Tongue (tissue), 1 donor: ENCODE measurements at regions not wholly inside any gene's neighbourhood (a gene's known extent, or its start where the extent isn't known, plus 50 kb on each side); places are given as distances from the start of the nearest gene placed in this dataset.

Experiments used
- DNase-seq: peaks from one replicate; pipeline ENCODE4 v3.0.0-alpha.2; 2015

- peak; percentile 5 for DNase-seq
Measured at GRCh38 chr4:129167640-129168260, 71.8 kb downstream of the C4orf33 start.

DNA sequence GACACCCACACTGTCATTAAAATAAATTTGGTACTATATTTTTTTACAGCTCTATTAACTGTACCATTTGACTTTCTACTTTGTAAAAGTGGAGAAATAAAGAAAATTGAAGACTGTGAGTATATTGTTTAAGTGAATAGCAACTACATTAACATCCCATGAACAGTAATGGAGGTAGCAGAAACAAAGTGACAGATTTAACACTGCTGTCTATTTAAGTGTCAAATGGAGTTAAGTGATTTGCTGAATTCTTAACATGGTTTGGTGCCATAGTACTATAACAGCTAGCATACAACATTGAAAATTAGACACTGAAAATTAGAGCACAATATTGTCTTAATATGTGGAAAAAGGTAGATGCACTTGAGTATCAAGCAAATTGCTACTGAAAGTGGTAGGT is 76.2 kb downstream of the C4orf33 start:
- no peak for DNase-seq

DNA sequence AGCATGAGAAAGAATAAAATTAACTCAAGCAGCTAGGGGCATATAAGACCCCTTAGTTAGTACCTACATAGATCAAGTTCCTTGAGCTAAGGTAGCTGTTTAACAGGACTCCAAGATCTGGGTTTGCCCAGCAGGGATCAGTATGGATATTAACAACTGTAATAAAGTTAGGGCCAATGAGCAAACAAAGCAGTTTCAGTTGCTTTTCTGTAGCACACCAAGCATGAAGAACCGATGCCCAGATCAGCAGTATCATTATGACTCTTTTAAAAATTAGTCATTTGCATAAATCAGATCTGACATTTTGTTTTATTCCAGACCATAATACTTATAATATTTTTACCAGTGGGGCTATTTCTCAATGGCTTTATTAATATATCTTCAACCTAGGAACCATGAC is 80.9 kb downstream of the C4orf33 start:
- no peak for DNase-seq

- DNase-seq: no peak
Measured at GRCh38 chr4:129179276-129179675, 83.3 kb downstream of the C4orf33 start.

DNA sequence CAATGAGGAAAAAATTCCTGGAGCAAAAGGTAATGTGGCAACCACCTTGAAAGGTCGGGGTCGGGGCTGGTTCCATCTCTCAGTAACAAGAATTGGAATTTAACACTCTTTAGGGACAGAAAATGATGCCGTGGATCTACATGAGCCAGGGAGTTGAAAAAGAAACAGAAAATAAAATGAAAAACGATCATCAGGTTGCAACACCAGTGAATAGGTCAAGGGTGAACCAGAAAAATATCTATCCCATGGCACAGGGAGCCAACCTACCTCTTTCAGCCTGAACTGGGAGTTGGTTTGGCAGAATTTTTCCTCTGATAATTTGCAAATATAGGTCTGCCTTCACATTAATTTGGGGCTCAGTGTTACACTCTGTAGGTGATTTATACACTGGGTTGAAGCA is 93.7 kb downstream of the C4orf33 start:
- no peak for DNase-seq

DNA sequence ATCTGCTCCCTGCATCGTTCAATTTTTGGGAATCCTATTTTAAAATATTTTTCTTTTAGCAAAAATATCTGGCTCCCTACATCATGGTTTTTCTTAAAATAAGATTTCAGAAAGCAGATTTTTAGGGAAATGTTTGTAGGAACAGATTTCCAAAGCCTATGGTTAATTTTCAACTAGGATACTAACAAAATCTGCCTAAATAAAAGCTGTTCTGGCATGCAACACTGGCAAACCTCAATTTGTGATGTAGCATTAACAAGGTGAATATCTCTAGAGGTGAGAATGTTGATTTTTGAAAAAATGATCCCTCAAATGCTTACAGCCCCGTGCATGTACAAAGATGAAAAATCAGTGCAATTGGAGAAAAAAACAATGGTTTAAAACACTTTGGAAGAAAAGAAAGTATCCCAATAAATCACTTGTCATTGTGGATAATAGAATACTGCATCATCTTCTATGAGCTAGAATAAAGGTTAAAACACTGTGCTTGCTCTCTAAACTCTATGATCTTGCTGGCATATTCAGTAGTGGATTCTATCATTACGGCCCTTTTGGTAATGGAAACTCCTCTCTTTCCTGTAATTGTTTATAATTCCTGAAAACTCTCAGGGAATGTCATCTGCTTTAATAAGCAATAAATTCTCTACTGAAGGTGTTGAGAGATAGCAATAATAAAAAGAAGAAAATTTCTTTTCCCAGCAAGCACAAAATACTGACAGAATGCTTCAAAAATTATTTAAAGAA is 97.6 kb downstream of the C4orf33 start:
- DNase-seq: no peak

DNA sequence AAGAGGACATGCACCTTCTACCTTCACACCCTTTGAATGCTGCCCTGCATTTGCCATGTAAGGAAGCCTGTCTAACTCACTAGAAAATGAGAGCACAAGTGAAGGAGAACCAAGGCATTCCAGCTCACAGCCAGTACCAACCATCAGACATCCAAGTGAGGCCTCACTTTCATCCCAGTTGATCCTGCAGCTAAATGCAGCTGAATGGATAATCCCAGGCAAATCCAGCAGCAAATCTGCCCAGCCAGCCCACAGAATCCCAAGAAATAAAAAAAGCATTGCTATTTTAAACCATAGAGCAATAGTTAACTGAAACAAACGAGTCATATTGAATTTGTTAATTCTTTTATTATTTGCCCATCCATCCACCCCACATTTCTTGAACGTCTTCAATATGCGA is 112.5 kb downstream of the C4orf33 start:
- no peak for DNase-seq

- DNase-seq: no peak
Measured at GRCh38 chr4:129213692-129214091, 117.7 kb downstream of the C4orf33 start.

DNA sequence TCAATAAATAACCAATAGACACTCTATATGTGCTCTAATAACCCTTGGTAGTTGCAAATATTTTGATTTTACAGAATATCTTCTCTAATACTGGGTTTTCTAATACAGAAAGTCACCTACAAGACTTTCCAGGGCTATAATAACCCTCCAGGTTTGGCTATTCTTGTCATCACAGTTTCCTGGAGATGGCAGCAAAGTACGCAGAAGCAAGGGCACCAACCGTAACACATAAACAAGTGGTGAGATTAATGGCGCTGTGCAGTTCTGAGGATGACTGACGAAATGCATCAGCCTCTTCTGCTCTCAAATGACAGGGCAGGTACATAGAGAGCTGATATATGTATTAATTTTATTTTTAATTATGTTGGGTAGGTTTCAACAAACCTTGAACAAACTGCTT is 122.4 kb downstream of the C4orf33 start:
- DNase-seq: peak; percentile 59

DNA sequence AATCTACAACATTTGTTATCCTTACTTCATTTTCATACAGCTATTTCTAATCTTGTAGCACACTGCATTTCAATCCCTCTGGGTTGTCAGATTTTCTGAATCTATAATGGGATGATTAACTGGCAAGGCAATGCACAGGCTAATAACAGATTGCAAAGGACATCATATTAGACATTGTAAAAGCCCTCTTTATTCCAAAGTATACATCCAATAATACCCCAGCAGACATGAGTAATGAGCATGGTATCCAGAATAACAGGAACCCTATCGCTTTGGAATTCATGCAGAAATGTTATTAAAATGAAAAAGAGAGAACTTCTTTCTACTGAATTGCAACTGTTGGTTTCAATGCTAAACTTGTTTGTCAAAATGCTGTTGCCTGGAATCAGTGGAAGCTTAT is 122.9 kb downstream of the C4orf33 start:
- DNase-seq: no peak

GRCh38 chr4:129220254-129220653 is 124.3 kb downstream of the C4orf33 start:
- no peak for DNase-seq

DNA sequence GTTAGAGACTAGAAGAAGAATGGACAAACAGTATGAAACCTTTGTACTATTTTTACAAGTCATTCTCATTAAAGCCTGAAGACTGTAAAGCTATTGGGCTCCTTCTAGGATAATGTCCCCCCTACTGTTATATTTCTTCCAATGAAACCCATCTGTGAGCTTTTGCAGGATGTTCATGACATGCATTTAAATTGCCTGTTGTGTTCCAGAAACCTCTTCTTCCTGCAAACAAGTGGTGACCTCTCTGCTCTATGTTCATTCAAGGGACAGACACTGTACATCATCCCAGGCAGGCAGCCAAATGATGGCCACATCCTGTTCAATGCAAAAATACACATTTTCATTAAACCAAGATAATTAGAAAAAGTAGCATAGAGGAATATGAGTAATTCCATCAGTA is 128.0 kb downstream of the C4orf33 start:
- no peak for DNase-seq

- no peak for DNase-seq
Measured at GRCh38 chr4:129230846-129231245, 134.9 kb downstream of the C4orf33 start.

GRCh38 chr4:129231945-129232588 is 136.1 kb downstream of the C4orf33 start:
- no peak for DNase-seq

- DNase-seq: no peak
Measured at GRCh38 chr4:129232589-129233337, 136.8 kb downstream of the C4orf33 start.

DNA sequence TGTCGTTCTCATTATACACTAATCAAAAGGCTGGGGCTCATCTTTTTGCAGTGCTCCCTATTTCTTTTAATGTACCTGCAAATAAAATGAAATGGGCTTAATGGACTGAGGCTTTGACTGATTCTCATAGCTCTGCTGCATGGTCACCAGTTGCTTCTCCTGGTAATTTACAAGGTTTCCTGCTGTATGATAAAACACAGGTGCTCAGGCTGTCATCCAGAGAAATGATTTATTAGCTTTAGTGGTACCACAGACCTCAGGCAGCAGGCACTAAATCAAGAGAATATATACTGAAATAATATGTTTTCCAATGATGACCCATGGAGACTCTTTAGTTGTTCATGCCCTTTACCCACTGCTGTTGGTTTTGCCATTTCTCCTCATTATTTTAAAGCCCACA is 137.7 kb downstream of the C4orf33 start:
- DNase-seq: no peak

- DNase-seq: no peak
Measured at GRCh38 chr4:129236351-129236750, 140.4 kb downstream of the C4orf33 start.

DNA sequence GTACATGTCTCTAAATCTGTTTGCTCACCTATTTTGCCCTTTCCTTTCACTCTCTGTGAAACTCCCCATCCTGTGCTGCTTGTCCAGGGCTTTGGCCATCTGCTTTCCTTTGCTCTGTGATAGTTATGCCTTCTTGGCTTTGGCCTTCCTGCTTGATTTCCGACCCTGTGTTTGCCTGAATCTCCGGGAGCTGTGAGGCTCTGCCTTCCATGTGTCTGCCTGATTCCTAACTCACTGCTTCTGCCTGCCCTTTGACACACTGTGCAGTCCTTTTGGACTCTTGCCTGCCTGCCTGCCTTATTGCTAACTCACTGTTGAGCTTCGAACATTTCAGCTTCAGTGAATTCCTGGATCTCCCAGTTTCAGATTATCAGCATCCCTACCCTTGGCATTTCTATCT is 143.1 kb downstream of the C4orf33 start:
- no peak for DNase-seq

- DNase-seq: peak; percentile 36
Measured at GRCh38 chr4:129240816-129241215, 144.9 kb downstream of the C4orf33 start.

DNA sequence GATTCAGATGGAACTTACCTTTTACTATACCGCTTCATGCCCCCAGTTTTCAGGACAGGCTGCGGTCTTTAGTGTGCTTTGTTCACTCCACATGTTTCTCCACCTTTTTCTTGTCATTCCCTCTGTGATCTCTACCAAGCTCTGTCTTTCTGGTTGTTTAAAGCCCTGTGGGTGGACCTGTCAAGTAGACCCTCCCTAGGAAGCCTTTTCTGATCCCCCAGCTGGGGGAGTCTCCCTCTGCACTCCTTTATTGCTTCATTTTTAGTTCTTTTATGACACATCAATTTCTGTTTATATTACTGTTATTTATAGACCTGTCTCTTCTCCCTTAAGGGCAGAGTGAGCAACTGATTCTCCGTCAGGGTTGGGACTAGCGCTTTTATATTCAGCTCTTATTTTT is 150.2 kb downstream of the C4orf33 start:
- DNase-seq: no peak

DNA sequence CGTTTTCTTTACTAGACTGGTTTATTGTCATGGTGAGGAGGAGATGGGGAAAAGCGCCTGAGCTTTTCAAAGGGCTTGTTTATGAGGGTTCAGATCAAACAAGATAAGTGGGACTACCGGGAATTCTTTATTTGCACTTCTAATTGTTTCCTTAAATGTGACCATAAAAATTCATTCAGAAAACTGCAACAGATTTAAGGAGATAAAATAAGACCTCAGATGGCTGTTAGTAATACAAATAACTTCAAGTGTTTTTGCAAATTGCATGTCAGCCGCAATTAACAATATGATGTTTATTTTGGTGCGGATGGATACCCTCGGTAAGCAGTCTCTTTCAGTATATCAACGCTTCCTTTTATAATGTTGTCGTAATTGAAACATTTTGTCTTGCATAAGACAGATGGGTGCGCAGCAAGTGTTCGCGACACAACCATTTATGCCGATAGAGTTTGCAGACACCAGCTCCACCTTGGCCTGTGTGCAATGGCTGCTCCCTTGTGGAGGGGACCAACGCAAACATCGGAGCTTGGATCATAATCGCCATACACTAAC is 151.0 kb downstream of the C4orf33 start:
- no peak for DNase-seq

DNA sequence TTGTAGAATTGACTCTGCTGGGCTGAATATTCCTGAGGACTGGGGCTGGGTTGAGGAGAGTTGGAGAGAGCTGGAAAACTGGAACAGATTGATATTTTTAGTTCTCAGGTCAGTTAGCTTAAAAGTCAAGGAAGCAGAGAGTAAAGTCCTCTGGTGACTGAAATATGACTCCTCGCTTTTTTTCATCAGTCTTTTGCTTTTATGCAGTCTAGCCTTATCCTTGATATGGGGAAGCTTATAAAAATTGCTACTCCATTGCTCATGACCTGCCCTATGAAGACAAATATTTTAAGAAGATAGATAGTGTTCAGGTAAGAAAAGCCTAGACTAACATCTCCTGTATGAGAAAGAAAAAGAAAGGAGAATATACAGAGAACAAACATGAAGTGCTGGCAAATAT is 152.7 kb downstream of the C4orf33 start:
- DNase-seq: no peak

DNA sequence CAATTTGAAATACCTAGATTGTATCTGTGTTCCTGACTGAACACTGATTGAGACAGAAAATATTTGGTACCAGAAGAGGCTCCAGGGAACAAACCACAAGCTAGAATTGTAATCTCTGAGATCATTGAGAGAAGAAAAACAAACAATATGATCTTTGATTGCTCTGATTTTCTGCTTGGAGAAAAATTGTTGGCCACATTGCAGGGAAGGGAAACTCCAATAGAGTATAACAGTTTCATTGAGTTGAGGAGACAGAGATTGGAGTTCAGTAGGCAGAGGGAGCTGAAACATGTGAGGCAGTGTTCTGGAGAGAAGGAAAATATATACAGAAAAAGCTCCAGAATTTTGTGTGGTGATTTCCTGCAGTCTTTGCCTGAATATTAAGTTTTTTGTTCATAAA is 158.2 kb downstream of the C4orf33 start:
- no peak for DNase-seq
